Ishikawa (cell line): ENCODE measurements at regions not wholly inside any gene's neighbourhood (a gene's known extent, or its start where the extent isn't known, plus 50 kb on each side); places are given as distances from the start of the nearest gene placed in this dataset.

Experiments
- CEBPB ChIP-seq: IDR thresholded peaks from 2 replicates; pipeline ENCODE4 v1.6.1; 2012
- CREB1 ChIP-seq: IDR thresholded peaks from 2 replicates; pipeline ENCODE4 v1.6.1; 2012; ENCODE audit warnings: low read depth
- EGR1 ChIP-seq: IDR thresholded peaks from 2 replicates; pipeline ENCODE4 v1.6.1; 2012
- EP300 ChIP-seq: IDR thresholded peaks from 2 replicates; pipeline ENCODE4 v1.6.1; 2012; ENCODE audit warnings: borderline replicate concordance
- FOXM1 ChIP-seq: IDR thresholded peaks from 2 replicates; pipeline ENCODE4 v1.6.1; 2012; ENCODE audit warnings: low read depth, borderline replicate concordance
- MAX ChIP-seq: IDR thresholded peaks from 2 replicates; pipeline ENCODE4 v1.6.1; 2012
- NFIC ChIP-seq: IDR thresholded peaks from 2 replicates; pipeline ENCODE4 v1.6.1; 2012
- RAD21 ChIP-seq: IDR thresholded peaks from 2 replicates; pipeline ENCODE4 v1.6.1; 2012; ENCODE audit warnings: low read depth
- REST ChIP-seq: IDR thresholded peaks from 2 replicates; pipeline ENCODE4 v1.6.1; 2012; ENCODE audit warnings: low read depth, mild to moderate bottlenecking
- TAF1 ChIP-seq: IDR thresholded peaks from 2 replicates; pipeline ENCODE4 v1.6.1; 2012; ENCODE audit warnings: low read depth, mild to moderate bottlenecking
- TCF12 ChIP-seq: IDR thresholded peaks from 2 replicates; pipeline ENCODE4 v1.6.1; 2012; ENCODE audit warnings: low read depth
- TEAD4 ChIP-seq: IDR thresholded peaks from 2 replicates; pipeline ENCODE4 v1.6.1; 2012
- USF1 ChIP-seq: IDR thresholded peaks from 2 replicates; pipeline ENCODE4 v1.6.1; 2012
- YY1 ChIP-seq: IDR thresholded peaks from 2 replicates; pipeline ENCODE4 v1.6.1; 2012; ENCODE audit warnings: low read depth
- ZBTB7A ChIP-seq: IDR thresholded peaks from 2 replicates; pipeline ENCODE4 v1.6.1; 2012; ENCODE audit warnings: low read depth

GRCh38 chrX:989959-990510, 222.4 kb downstream of the CRLF2 start:
- TF ChIP-seq YY1, result peak; percentile 85
- TF ChIP-seq ZBTB7A, result no peak

GRCh38 chrX:981791-982626, 230.4 kb downstream of the CRLF2 start:
- no peak for TF ChIP-seq CEBPB
- TF ChIP-seq RAD21, result no peak
- no peak for TF ChIP-seq USF1
- no peak for TF ChIP-seq FOXM1
- TF ChIP-seq YY1, result no peak
- no peak for TF ChIP-seq EP300
- TF ChIP-seq EGR1, result no peak

GRCh38 chrX:980587-981235, 231.7 kb downstream of the CRLF2 start:
- TF ChIP-seq CEBPB (no peak), NFIC (no peak), ZBTB7A (no peak), TCF12 (no peak), TEAD4 (no peak), USF1 (no peak), REST (no peak), EP300 (no peak), FOXM1 (no peak), CREB1 (no peak), MAX (no peak), RAD21 (no peak), EGR1 (no peak), YY1 (no peak), TAF1 (no peak)

- TF ChIP-seq ZBTB7A, result no peak
- TF ChIP-seq YY1, result no peak
Measured at GRCh38 chrX:973010-973632, 239.3 kb downstream of the CRLF2 start.

- no peak for TF ChIP-seq CEBPB
Measured at GRCh38 chrX:968148-968965, 244.1 kb downstream of the CRLF2 start.

GRCh38 chrX:966396-967070, 245.9 kb downstream of the CRLF2 start:
- TF ChIP-seq EGR1, result no peak
- no peak for TF ChIP-seq USF1
- TF ChIP-seq CREB1, result no peak
- no peak for TF ChIP-seq NFIC
- no peak for TF ChIP-seq ZBTB7A
- no peak for TF ChIP-seq EP300
- no peak for TF ChIP-seq FOXM1

- TF ChIP-seq CEBPB, result no peak
- no peak for TF ChIP-seq CREB1
- no peak for TF ChIP-seq USF1
Measured at GRCh38 chrX:964831-965416, 247.5 kb downstream of the CRLF2 start.
